ENCODE measurements at regions not wholly inside any gene's neighbourhood (a gene's known extent, or its start where the extent isn't known, plus 50 kb on each side); places are given as distances from the start of the nearest gene placed in this dataset.
"Not testable (repeated sequence)": the region's sequence is repeated elsewhere in the genome, so short reads cannot be mapped to it uniquely, and the experiment has no call there.

DNA sequence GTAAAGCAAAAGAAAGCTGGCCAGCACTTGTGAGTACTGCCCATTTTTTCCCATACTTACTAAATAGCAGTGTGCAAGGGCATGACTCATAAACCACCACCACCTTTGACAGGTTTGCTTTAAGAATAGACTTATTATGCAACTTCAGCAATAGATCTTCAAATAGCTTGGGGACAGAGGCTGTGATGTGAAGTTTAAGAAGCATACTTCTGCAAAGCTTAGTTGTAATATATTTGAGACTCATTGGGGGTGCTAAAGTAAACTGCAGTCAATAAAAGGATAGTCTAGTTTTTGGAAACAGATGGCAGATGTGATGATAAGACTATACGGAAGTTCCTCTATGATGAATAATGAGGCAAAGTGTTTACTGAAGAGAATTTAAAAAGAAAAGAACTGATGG, 210.0 kb downstream of the PLA2G4A start:
- no peak for DNase-seq

DNA sequence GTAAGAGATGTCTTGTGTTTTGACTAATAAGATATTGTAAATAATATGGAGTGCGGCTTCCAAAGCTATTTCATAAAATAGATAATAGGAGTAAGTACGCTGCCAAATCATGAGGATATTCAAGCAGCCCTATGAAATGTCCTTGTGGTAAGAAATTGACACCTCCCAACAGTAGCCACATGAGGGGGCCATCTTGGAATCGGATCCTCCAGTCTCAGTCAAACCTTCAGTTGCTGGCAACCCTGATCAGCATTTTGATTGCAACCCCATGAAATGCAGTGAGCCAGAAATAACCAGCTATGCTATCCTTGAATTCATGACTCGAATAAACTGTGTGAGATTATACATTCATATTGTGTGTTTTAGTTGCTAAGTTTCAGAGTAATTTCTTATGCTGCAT, 212.4 kb downstream of the PLA2G4A start:
- DNase-seq: no peak

DNA sequence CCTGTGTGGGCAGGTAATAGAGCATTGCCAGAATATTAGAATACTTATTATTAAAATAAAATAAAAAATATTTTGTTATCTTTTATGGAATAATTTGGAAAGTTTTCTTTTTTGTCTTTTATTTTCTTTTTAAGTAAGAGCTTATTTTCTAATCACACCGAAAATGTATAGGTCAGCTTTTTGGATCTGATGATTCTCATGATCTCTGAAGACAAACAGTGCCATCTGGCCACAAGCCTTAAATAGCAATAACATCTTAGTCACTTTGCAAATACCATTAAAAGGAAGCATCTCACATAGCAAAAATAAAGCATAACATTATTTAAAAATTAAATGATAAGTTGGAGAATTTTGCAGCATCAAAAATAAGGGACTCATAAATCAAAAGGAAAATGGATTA, 213.8 kb downstream of the PLA2G4A start:
- peak; percentile 78 for DNase-seq

DNA sequence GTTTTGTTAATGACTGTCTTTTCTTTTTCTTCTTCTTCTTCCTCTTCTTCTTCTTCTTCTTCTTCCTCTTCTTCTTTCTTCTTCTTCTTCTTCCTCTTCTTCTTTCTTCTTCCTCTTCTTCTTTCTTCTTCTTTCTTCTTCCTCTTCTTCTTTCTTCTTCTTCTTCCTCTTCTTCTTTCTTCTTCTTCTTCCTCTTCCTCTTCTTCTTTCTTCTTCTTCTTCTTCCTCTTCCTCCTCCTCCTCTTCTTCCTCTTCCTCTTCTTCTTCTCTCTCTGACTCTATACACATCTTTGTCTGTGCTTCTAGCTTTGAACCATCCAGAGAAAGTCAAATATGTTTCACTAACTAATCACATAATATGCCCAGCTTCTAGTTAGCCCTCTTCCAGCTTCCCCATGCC, 214.7 kb downstream of the PLA2G4A start:
- DNase-seq: not testable (repeated sequence)

DNA sequence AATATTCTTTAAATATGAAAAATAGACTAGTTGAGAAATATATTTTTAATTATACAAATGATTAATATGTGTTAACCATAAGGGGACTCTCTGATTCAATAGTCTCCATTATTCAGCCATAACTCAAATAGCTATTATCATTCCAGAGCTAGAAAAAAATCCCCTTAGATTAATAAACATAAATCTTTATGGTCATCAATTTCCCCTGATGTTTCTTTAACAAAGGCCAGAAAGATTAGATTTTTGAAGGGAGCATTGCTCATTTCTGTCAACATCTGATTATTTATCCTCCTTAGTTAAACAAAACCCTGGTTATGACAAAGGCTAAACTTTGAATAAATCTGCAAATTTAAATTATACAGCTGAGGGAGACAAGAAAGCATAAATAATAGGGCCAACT, 215.7 kb downstream of the PLA2G4A start:
- DNase-seq: no peak

DNA sequence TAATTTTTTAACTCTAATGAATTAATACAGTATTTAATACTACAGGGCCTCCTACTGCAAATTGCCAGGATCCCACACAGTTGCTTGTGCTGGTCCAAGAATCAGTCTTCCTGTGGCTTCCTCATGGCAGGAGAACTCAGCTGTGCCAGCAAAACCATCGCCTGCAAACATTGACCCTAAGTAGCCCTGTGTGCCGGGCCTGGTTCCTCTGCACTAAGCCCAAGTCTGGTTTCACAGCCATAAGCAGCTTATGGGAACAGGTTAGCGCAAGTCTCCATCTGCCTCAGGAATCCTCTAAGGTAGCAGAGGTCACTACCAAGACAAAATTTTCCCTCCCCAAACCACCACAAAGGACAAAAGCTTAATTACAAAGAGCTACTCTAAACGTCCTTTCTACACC, 216.6 kb downstream of the PLA2G4A start:
- DNase-seq: no peak

DNA sequence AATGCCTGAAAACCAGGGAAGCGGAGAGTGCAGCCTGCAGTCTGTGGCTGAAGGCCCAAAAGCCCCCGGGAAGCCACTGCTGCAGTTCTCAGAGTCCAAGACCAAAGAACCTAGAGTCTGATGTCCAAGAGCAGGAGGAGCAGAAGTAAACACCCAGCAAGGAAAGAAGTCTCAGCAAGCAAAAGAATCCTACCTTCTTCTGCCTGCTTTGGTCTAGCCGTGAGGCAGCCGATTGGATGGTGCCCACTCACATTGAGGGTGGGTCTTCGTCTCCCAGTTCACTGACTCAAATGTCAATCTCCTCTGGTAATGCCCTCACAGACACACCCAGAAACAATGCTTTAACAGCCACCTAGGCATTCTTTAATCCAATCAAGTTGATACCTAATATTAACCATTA, 217.5 kb downstream of the PLA2G4A start:
- peak; percentile 26 for DNase-seq

DNA sequence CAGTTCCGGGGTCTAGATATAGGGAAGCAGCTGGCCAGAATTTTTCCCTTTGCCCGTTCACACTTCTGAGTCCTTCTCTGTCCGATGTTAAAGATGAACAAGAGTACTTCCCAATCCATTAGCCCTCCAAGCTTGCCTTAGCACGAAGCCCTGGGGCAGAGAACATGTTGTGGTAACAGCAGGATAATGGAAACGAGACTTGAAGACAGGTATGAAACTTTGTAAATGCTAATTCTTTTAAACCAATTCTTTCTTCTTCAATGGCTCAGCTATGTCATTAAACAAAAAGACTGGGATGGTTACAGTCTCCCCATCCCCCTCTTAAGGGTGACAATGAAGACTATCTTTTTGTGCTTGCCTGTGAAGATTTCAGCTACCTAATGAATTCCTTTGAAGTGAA, 218.5 kb downstream of the PLA2G4A start:
- no peak for DNase-seq

DNA sequence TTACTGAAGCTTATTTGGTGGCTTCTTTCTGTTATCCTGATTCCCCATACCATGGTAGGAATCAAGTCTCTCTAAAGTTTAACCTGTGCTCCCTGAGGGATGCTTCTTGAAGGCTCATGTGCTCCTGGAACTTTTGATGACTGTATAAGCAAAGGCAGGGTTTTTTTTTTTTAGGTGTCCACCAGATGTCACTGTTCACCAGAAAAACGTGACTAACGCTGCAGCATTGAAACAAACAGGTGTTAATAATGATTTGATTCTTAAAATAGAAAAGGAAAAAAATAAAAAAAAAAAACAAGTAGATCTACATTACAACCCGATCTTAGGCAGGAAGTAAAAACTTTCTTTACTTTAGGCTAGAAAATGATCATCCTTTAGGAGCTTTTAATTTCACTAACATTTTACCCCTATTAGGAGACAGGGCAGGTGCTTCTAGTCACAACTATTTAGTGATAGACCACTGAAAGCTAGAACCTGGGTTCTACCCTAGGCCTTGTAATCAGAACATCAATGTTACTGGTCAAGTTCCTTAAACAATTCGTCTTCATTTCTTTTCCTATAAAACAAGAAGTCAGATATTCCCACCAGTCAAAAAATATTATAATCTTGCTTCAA, 223.0 kb downstream of the PLA2G4A start:
- DNase-seq: peak; percentile 74

DNA sequence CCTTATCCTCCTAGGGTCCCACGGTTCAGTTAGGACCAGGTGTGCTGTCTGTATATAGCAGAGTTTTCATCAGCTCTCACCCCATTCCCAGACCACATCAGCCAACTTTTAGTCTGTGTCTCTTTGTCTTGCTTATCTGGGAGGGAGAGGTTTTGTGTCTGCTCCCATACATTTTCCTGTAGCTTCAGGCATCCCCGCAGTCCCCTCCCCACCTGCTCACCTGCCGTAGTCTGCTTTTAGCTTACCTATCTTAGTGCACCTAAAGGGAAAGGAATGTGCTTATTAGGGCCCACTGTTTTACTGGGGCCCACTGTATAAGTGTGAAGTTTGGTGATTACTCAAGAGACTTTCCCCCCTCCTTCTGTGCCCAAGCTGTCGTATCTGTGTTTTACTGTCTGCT, 225.1 kb downstream of the PLA2G4A start:
- DNase-seq: no peak

DNA sequence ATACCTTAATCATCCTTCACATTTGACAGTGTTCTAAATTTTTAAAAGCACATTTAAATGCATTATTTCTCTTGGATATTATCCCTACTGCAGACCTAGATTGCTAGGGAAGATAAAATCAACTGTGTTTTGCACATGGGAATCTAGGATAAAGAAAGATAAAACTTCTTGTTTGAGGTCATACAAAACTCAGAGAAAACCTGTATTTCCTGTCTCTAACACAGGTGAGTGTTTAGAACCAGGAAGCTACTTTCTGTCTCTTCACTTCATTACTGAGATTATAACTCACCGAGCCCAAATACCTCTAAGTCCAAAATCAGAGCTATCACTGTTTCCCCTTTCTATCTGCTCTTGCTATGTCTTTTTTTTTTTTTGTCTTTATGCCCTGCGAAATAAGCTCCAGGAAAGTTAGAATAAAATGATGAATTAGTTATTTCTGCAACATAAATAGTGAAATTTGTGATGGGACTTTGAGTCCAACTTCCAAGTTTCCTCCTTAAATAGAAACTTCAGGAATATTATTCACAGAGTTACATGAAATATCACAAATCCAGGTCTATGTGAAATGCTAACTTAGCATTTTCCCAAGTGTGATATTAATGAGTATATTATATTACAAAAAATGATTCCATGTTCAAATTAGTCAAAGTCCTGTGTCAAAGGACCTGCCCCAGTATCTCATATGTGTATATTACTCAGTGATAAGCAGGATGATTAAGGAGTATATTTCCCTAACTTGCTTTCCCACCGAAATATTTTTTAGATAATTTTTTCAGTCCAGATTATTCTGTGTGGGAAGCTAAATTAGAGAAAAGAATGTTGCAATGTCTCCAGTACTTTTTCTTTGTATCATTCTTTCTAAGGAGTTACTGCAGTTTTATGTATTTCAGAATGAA, 226.4 kb downstream of the PLA2G4A start:
- DNase-seq: no peak

DNA sequence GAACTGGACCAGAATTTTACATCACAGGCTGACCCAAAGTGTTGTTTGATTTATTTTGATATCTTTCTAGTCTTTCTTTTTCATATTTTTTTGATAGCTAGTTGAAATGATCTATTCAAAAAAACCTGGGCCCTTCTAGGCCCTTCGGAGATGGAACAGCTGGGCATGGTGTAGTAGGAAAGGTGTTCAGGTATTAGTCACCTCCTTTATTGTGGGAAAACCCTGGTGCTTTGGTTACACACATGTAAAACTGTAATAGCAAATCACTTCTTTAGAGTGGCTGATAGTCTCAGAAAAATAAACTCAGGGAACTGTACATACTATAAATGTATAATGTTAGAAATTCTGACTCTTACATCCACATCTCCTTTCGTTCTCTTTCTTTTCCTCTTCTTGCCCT, 234.5 kb downstream of the PLA2G4A start:
- no peak for DNase-seq

DNA sequence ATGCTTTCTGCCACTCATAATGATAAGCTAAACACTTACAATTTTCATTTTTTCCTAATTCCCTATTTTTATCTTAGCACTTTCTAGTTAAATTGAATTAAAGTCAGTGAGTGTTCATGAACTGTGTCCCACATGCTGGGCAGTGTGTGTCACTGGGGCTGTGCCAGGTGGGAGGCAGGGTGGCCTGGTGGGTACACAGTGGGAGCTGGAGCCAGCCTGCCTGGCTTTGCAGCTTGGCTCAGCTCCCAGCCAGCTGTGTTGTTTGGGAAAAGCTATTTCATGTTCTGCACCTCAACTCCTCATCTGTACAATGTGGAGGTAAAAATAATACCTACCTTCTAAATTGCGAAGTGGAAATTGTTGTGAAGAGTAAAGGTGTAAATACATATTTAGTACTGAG, 238.4 kb downstream of the PLA2G4A start:
- DNase-seq: peak; percentile 94

DNA sequence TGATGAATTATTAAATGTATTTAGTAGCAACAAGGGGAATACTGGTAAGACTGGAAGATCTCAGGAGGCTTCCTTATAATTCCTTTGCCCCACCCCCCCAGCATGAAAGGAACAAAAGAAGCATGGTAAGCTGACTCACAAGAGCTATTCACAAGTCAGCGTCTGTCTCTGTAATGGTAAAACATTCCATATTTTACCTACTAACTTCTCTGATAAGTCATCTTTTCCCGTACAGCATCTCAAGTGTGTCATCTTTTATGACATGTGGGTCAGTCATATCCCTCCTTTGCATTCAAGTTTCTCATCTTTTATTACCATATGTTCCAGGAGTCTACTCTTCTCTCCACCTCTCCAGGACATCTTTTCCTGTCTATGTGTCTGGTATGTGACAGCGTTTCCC, 241.3 kb downstream of the PLA2G4A start:
- peak; percentile 85 for DNase-seq

DNA sequence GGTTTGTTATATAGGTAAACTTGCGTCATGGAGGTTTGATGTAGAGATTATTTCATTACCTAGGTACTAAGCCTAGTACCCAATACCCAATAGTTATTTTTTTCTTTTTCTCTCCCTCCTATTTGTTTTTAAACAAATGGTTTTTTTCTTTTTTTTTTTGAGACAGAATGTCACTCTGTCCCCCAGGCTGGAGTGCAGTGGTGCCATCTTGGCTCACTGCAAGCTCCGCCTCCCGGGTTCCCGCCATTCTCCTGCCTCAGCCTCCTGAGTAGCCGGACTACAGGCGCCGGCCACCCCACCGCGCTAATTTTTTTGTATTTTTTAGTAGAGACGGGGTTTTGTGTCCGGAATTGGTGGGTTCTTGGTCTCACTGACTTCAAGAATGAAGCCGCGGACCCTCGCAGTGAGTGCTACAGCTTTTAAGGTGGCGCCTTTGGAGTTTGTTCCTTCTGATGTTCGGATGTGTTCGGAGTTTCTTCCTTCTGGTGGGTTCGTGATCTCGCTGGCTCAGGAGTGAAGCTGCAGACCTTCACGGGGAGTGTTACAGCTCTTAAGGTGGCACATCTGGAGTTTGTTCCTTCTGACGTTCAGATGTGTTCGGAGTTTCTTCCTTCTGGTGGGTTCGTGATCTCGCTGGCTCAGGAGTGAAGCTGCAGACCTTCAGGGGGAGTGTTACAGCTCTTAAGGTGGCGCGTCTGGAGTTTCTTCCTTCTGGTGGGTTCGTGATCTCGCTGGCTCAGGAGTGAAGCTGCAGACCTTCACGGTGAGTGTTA, 243.7 kb downstream of the PLA2G4A start:
- not testable (repeated sequence) for DNase-seq

DNA sequence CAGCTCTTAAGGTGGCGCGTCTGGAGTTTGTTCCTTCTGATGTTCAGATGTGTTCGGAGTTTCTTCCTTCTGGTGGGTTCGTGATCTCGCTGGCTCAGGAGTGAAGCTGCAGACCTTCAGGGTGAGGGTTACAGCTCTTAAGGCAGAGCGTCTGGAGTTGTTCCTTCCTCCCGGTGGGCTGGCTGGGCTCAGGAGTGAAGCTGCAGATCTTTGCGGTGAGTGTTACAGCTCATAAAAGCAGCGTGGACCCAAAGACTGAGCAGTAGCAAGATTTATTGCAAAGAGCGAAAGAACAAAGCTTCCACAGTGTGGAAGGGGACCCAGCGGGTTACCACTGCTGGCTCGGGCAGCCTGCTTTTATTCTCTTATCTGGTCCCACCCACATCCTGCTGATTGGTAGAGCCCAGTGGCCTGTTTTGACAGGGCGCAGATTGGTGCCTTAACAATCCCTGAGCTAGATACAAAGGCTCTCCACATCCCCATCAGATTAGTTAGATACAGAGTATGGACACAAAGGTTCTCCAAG, 244.3 kb downstream of the PLA2G4A start:
- DNase-seq: not testable (repeated sequence)

DNA sequence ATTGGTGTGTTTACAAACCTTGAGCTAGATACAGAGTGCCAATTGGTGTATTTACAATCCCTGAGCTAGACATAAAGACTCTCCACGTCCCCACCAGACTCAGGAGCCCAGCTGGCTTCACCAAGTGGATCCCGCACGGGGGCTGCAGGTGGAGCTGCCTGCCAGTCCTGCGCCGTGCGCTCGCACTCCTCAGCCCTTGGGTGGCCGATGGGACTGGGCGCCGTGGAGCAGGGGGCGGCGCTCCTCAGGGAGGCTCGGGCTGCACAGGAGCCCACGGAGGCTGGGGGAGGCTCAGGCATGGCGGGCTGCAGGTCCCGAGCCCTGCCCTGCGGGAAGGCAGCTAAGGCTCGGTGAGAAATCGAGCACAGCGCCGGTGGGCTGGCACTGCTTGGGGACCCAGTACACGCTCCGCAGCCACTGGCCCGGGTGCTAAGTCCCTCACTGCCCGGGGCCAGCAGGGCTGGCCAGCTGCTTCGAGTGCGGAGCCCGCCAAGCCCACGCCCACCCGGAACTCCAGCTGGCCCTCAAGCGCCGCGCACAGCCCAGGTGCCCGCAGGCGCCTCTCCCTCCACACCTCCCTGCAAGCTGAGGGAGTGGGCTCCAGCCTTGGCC, 245.0 kb downstream of the PLA2G4A start:
- DNase-seq: not testable (repeated sequence)

DNA sequence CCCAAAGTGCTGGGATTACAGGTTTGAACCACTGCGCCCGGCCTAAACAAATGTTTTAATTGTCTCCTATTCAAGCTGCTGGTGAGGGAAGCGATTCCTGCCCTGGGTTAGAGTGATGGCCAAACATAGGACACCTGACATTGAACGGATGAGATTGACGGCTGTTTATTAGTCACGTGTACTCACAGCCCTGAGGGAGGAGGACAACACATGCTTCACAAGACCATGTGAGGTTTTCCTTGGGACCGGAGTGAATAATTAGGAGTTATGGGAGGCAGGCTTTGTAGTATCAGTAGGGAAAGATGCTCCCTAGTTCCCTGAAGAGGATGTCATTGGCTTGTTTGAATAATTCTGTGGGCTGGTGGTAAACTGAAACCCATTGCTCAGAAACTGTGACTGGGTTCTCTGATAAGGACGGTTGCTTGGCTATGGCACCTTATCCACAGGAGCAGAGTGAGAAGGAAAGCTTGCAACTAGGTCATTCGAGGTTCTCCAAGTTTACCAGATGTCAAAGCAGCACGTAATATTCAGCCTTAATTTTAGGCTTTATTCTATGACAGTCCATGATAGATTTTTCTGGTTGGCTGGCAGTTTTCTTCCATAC, 245.8 kb downstream of the PLA2G4A start:
- no peak for DNase-seq

DNA sequence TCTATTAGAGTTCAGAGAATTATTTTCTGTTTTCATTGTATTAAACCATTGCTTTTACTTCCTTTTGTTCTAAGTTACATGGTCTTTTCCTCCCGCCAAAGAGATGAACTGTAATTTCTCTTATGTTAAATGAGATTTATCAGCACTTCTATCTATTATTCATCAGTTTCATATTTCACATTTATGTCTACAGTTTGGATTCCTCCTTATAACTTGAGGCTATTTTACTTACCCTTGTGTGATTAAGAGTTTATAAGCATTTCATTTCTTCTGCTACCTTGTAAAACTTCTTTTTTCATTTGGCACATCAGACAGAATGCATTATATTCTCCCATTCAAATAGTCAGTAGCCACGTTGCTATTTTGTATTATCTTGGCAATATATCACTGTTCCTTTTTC, 248.2 kb downstream of the PLA2G4A start:
- DNase-seq: no peak

DNA sequence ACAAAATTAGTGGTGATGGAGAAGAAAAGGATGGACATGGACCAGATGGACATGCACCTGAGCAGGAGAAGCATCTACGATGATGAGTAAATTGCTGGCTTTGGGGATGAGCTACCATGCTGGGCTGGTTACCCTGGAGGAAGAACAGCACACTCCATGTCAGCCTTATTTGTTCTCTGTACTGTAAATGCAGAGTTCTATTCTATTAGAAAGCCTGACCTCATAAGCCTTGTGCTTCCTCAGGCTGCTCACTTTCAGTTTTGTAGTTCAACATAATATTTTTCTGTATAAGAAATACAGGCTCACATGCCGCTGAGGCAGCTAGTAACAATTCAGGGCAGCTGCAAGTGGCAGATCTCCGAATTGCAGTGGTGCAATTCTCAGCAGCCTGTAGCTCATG, 249.6 kb downstream of the PLA2G4A start:
- peak; percentile 44 for DNase-seq

DNA sequence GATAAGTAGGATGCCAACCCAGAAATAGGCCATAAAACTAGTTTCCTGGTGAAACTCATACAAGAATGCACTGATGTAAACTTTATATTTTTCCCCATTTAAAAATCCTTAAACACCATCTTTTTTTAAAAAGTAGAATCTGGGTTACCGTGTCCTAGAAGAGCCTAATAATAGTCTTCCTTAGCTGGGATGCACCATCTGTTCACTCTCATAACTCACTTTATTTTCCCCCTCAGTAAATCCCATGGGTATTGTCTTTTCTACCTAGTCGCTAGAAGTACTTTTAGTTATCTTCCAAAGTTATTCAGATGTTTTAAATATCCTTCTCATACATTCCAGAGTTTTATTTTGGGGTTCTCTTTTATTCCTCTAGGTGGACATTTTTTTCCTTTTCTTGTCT, 250.2 kb downstream of the PLA2G4A start:
- peak; percentile 81 for DNase-seq

DNA sequence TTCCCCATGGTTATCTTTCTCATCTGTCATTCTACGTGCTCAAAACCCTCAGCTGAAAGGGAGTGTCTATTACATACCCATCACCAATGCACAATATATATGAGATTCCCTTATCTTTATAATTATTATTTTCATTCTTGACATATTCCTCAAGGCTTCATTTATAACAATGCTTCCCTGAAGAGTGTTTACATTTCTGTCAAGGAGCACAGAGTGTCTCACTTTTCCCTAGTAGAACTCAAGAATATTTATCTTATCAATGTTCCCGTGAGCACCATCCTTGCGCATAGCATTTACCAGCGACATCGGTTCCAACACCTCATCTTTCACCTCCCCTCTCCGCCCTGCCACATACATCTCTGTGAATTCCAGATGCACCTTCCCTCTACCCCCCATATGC, 250.6 kb downstream of the PLA2G4A start:
- no peak for DNase-seq

DNA sequence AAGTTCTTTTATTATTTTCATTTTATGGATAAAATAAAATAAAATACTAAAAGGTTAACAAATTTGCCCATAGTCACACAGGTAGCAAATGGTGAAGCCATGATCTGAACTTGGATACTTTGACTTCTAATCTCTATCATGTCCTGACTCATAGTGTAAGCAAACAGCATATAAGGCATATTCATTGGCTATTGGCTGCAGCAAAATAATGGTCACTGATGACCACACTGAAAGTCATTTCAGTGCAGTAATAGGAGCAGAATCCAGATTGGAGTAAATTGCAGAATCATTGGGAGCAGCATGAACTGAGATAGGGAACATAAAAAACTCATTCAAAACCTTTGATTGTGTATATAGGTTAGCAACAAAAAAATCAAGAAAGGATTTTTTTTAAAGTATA, 262.9 kb downstream of the PLA2G4A start:
- no peak for DNase-seq
